PC-9 (cell line): ENCODE measurements at regions not wholly inside any gene's neighbourhood (a gene's known extent, or its start where the extent isn't known, plus 50 kb on each side); places are given as distances from the start of the nearest gene placed in this dataset.

Experiments
- BruUV-seq: library from RNA; stranded (reverse); fragments of 400-500 nt; replicated peaks from 2 replicates; lab custom pipeline; 2021; lab: Mats Ljungman, UMichigan
- CTCF ChIA-PET: fragments of 300-600 bp; sonication (Branson Sonifier 250); formaldehyde crosslinking; loops from one replicate; lab custom pipeline; 2022; ENCODE audit warnings: antibody characterized with exemption; lab: Charles Lee
- POLR2A ChIA-PET: fragments of 300-600 bp; sonication (Branson Sonifier 250); formaldehyde crosslinking; loops from one replicate; lab custom pipeline; 2022; ENCODE audit warnings: antibody characterized with exemption; ENCODE audit not compliant: unreplicated experiment; lab: Charles Lee
- DNase-seq, 2 experiments: peaks; one replicate each; pipeline versions ENCODE4 v3.0.0 to v3.0.0-alpha.2; 2015 to 2022; ENCODE audit warnings: mixed read lengths in 1 of 2
- H2AFZ ChIP-seq: fragments of 200-600 bp; sonication (generic); 2 replicates; pipeline ENCODE4 v1.8.1; 2017; ENCODE audit warnings: antibody characterized with exemption
- H3F3A ChIP-seq: fragments of 200-600 bp; sonication (generic); 2 replicates; pipeline ENCODE4 v1.8.1; 2017; ENCODE audit warnings: antibody characterized with exemption, mild to moderate bottlenecking, low read depth; ENCODE audit not compliant: insufficient read depth
- H3K27ac ChIP-seq: fragments of 200-600 bp; sonication (generic); 2 replicates; pipeline ENCODE4 v1.6.1; 2016; ENCODE audit warnings: mixed run types
- H3K27me3 ChIP-seq: fragments of 200-600 bp; sonication (generic); 2 replicates; pipeline ENCODE4 v1.6.1; 2016; ENCODE audit warnings: low read depth, mixed run types; ENCODE audit not compliant: insufficient read depth
- H3K36me3 ChIP-seq: fragments of 200-600 bp; sonication (generic); 2 replicates; pipeline ENCODE4 v1.6.1; 2016; ENCODE audit warnings: low read depth, mixed run types
- H3K4me1 ChIP-seq: fragments of 200-600 bp; sonication (generic); replicated peaks from 2 replicates; pipeline ENCODE4 v1.6.1; 2016; ENCODE audit warnings: mixed run types; ENCODE audit not compliant: insufficient read depth
- H3K4me2 ChIP-seq: fragments of 200-600 bp; sonication (generic); 2 replicates; pipeline ENCODE4 v1.6.1; 2017; ENCODE audit warnings: mixed run types
- H3K4me3 ChIP-seq: fragments of 200-600 bp; sonication (generic); 2 replicates; pipeline ENCODE4 v1.6.1; 2016; ENCODE audit warnings: mixed run types
- H3K79me2 ChIP-seq: fragments of 200-600 bp; sonication (generic); 2 replicates; pipeline ENCODE4 v1.6.1; 2017; ENCODE audit warnings: low read depth, mixed run types
- H3K9me2 ChIP-seq: fragments of 200-600 bp; sonication (generic); 2 replicates; pipeline ENCODE4 v1.8.1; 2017; ENCODE audit warnings: mild to moderate bottlenecking; ENCODE audit not compliant: insufficient read depth
- H3K9me3 ChIP-seq: fragments of 200-600 bp; sonication (generic); 2 replicates; pipeline ENCODE4 v1.8.1; 2016; ENCODE audit warnings: low read depth; ENCODE audit not compliant: insufficient read depth
- H4K20me1 ChIP-seq: fragments of 200-600 bp; sonication (generic); 2 replicates; pipeline ENCODE4 v1.8.1; 2017; ENCODE audit not compliant: insufficient read depth
- EZH2 ChIP-seq: fragments of 200-600 bp; sonication (generic); IDR thresholded peaks from 2 replicates; pipeline ENCODE4 v1.8.0; 2017; ENCODE audit warnings: antibody characterized with exemption, low read depth
- intact Hi-C: fragments of 100-400 bp; cut with micrococcal nuclease; formaldehyde crosslinking; loops from one replicate; pipeline ENCODE4 v1.10.0; 2022; ENCODE audit not compliant: unreplicated experiment
- TF ChIP-seq, protein P1 (sequence below): fragments of 200-600 bp; sonication (generic); conservative IDR thresholded peaks from 2 replicates; pipeline ENCODE4 v1.6.1; 2017; ENCODE audit warnings: mixed run types, antibody characterized with exemption, mild to moderate bottlenecking, moderate library complexity

DNA sequence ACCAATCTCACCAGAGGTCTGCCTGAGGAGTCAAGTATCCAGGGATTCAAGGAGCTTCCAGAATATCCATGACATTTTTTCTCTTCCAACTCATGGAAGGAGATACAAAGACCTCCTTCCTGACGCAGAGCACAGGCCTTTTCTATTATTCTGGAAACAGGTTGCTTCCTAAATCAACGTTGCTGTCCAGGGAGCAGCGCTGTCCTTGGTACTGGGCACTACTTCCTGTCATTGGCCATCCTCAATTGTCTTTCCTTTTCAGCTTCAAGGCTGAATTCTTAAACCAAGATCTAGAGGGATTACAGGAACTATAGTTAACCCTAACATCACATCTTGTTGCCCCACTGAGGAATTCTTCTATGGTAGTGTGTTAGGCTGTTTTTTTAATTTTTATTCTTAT is 50.4 kb upstream of the TBC1D21 start:
- Histone ChIP-seq H3K79me2 (no peaks in the 10 kb centered on the region), H3F3A (no peaks in the 10 kb centered on the region), H3K4me3 (no peak overlapping the region), H2AFZ (no peak overlapping the region), H3K27ac (no peak overlapping the region), H3K4me1 (no peaks in the 10 kb centered on the region), H3K27me3 (peaks cover 84% of the 10 kb centered on the region), H3K9me3 (no peaks in the 10 kb centered on the region), H4K20me1 (no peaks in the 10 kb centered on the region), H3K4me2 (no peak overlapping the region), H3K9me2 (no peaks in the 10 kb centered on the region), H3K36me3 (no peaks in the 10 kb centered on the region)
- intact Hi-C loops, result no loop called here
- ChIA-PET CTCF (no interaction called here), POLR2A (no interaction called here)
- DNase-seq, result no peak
- TF ChIP-seq, protein P1, sequence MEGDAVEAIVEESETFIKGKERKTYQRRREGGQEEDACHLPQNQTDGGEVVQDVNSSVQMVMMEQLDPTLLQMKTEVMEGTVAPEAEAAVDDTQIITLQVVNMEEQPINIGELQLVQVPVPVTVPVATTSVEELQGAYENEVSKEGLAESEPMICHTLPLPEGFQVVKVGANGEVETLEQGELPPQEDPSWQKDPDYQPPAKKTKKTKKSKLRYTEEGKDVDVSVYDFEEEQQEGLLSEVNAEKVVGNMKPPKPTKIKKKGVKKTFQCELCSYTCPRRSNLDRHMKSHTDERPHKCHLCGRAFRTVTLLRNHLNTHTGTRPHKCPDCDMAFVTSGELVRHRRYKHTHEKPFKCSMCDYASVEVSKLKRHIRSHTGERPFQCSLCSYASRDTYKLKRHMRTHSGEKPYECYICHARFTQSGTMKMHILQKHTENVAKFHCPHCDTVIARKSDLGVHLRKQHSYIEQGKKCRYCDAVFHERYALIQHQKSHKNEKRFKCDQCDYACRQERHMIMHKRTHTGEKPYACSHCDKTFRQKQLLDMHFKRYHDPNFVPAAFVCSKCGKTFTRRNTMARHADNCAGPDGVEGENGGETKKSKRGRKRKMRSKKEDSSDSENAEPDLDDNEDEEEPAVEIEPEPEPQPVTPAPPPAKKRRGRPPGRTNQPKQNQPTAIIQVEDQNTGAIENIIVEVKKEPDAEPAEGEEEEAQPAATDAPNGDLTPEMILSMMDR, result no peak
- no peak for TF ChIP-seq EZH2
- no TSS peak for BruUV-seq
